KMS-11 (cell line): ENCODE measurements at regions not wholly inside any gene's neighbourhood (a gene's known extent, or its start where the extent isn't known, plus 50 kb on each side); places are given as distances from the start of the nearest gene placed in this dataset.

Experiments used
- H2AFZ ChIP-seq: fragments of 200-600 bp; sonication (generic); 2 replicates; pipeline ENCODE4 v1.6.1; 2016; ENCODE audit warnings: antibody characterized with exemption, mixed run types, low read depth
- H3K27ac ChIP-seq: fragments of 200-600 bp; sonication (generic); 2 replicates; pipeline ENCODE4 v1.6.1; 2016; ENCODE audit warnings: mild to moderate bottlenecking, mixed run types
- H3K27me3 ChIP-seq: fragments of 200-600 bp; sonication (generic); 2 replicates; pipeline ENCODE4 v1.6.1; 2017; ENCODE audit warnings: mild to moderate bottlenecking, low read depth, mixed run types, moderate library complexity; ENCODE audit not compliant: insufficient read depth
- H3K36me3 ChIP-seq: fragments of 200-600 bp; sonication (generic); 2 replicates; pipeline ENCODE4 v1.6.1; 2017; ENCODE audit warnings: mild to moderate bottlenecking, mixed run types; ENCODE audit not compliant: insufficient read depth
- H3K4me1 ChIP-seq: fragments of 200-600 bp; sonication (generic); 2 replicates; pipeline ENCODE4 v1.6.1; 2016; ENCODE audit warnings: mild to moderate bottlenecking, low read depth, mixed run types; ENCODE audit not compliant: poor library complexity, severe bottlenecking
- H3K4me2 ChIP-seq: fragments of 200-600 bp; sonication (generic); 2 replicates; pipeline ENCODE4 v1.7.0; 2016; ENCODE audit warnings: mild to moderate bottlenecking, mixed run types
- H3K4me3 ChIP-seq: fragments of 200-600 bp; sonication (generic); IDR thresholded peaks from 2 replicates; pipeline ENCODE4 v1.6.1; 2017; ENCODE audit warnings: low read depth, low read length, mixed read lengths; ENCODE audit not compliant: insufficient read depth
- H3K79me2 ChIP-seq: fragments of 200-600 bp; sonication (generic); 2 replicates; pipeline ENCODE4 v1.6.1; 2016; ENCODE audit warnings: low read depth, mixed run types; ENCODE audit not compliant: insufficient read depth
- H3K9ac ChIP-seq: fragments of 200-600 bp; sonication (generic); 2 replicates; pipeline ENCODE4 v1.6.1; 2016; ENCODE audit warnings: mild to moderate bottlenecking, mixed run types
- H4K20me1 ChIP-seq: fragments of 200-600 bp; sonication (generic); 2 replicates; pipeline ENCODE4 v1.6.1; 2016; ENCODE audit warnings: mild to moderate bottlenecking, mixed run types; ENCODE audit not compliant: insufficient read depth
- TF ChIP-seq, protein P1 (sequence below): fragments of 200-600 bp; sonication (generic); conservative IDR thresholded peaks from 2 replicates; pipeline ENCODE4 v1.6.1; 2017; ENCODE audit warnings: low read depth, mild to moderate bottlenecking, antibody characterized with exemption, low read length, moderate library complexity, mixed read lengths

DNA sequence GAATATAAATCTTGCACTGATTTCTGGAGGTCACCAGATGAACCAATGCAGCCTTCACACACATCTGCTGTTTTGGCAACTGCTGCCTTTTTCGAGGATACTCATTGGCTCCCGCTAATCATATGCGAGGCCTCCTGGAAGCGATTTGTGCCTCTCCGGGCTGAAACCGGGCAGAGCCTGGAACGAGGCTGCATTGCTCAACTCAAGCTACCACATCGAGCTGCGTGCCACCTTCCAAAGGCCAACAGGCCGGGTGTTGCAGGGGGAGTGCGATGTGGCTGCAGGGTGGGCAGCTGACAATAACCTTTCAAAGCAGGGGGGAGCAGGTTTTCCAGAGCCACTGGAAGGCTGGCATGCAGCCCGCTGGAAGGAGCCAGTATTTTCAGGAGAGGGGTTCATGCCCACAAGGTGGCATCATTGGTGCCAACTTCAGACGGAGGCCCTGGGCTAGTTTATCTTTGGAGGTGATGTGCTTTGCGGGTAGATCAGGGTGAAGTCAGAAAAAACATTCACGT, 122.6 kb upstream of the IFNGR1 start:
- H3K4me1 ChIP-seq = no peaks in the 10 kb centered on the region
- TF ChIP-seq, protein P1, sequence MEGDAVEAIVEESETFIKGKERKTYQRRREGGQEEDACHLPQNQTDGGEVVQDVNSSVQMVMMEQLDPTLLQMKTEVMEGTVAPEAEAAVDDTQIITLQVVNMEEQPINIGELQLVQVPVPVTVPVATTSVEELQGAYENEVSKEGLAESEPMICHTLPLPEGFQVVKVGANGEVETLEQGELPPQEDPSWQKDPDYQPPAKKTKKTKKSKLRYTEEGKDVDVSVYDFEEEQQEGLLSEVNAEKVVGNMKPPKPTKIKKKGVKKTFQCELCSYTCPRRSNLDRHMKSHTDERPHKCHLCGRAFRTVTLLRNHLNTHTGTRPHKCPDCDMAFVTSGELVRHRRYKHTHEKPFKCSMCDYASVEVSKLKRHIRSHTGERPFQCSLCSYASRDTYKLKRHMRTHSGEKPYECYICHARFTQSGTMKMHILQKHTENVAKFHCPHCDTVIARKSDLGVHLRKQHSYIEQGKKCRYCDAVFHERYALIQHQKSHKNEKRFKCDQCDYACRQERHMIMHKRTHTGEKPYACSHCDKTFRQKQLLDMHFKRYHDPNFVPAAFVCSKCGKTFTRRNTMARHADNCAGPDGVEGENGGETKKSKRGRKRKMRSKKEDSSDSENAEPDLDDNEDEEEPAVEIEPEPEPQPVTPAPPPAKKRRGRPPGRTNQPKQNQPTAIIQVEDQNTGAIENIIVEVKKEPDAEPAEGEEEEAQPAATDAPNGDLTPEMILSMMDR = peak; percentile 56; the same call in 1 of the 2 replicates
- no peak overlapping the region for H2AFZ ChIP-seq
- H3K9ac ChIP-seq = no peak overlapping the region
- no peaks in the 10 kb centered on the region for H3K36me3 ChIP-seq
- no peak overlapping the region for H3K4me3 ChIP-seq
- H3K79me2 ChIP-seq = no peaks in the 10 kb centered on the region
- no peaks in the 10 kb centered on the region for H4K20me1 ChIP-seq
- H3K27me3 ChIP-seq = no peaks in the 10 kb centered on the region
- peak overlapping the region; percentile 38; the same call in 1 of the 2 replicates for H3K4me2 ChIP-seq
- H3K27ac ChIP-seq = no peak overlapping the region

DNA sequence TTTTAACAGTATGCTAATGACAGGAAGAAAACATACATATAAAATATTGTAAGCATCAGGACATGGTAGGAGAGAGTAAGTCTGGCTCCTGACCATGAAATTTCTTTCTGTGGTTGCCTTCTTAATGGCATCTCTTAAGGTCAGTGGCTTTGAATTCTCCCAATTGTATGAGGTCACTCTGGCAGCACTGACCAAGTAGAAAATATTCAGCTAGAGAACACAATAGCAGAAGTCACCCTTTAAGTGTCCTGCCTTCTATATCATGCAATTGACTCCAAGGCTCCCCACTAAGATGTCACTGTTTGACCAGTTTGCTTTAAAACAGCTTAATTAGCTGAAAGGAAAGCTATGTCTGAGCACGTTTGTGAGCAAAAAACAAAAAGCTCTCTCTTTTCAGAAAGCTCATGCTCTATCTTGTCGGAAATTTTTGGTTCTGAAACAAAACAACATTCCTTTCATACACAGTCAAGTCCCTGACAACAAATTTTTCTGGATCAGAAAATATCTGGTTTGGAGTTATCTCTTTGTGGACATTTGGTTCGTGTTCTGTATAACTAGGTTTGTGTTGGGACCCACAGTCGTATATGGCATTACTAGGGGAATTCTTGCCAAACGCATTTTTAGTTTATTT, 120.9 kb upstream of the IFNGR1 start:
- H3K9ac ChIP-seq = no peak overlapping the region
- TF ChIP-seq, protein P1 = no peak
- no peaks in the 10 kb centered on the region for H3K4me1 ChIP-seq
- H2AFZ ChIP-seq = no peak overlapping the region
- H3K4me2 ChIP-seq = no peak overlapping the region
- no peak overlapping the region for H3K27ac ChIP-seq
- H3K36me3 ChIP-seq = no peaks in the 10 kb centered on the region
- no peaks in the 10 kb centered on the region for H4K20me1 ChIP-seq
- H3K79me2 ChIP-seq = no peaks in the 10 kb centered on the region
- H3K4me3 ChIP-seq = no peak overlapping the region
- H3K27me3 ChIP-seq = no peaks in the 10 kb centered on the region

DNA sequence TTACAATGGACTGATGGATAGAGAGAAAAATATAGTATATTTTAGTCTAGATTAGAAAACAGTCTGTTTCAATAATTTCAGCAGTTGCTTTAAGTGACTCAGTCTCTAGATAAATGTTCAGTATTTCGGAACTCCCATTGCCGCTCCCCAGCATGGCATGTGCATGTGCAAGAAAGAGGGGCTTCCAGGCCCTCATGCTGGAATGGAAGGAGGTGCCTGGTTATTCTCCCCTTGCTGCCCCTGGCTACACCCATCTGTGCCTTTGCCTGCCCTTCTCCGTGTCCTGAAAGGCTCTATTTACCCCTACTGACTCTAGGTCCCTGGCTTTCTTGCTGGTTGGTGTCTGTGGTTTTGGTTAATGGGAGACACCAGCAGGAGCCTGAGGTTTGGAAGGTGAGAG, 115.7 kb upstream of the IFNGR1 start:
- Histone ChIP-seq H4K20me1 (no peaks in the 10 kb centered on the region), H3K27me3 (no peaks in the 10 kb centered on the region), H2AFZ (no peak overlapping the region), H3K4me2 (no peak overlapping the region), H3K27ac (no peak overlapping the region), H3K4me1 (no peaks in the 10 kb centered on the region), H3K9ac (no peak overlapping the region), H3K79me2 (no peaks in the 10 kb centered on the region), H3K36me3 (no peaks in the 10 kb centered on the region), H3K4me3 (no peak overlapping the region)
- TF ChIP-seq, protein P1 = no peak

DNA sequence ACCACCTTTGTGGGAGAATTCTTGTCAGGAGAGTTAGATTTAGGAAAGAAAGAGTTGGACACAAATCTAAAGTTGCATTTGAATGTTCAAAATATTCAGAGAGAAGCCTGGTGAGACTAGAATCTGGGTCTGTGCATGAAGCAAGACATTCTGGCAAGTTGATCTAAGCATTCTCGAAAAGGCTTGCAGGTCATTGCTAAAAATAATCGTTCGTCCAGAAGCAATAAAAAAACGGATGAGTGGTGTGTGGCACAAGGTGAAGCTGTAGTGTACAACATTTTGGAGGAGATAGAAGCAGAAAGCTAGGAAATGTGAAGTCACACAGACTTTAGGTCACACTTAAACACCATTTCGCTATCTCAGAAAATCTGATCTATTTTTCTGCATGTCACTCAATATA, 114.9 kb upstream of the IFNGR1 start:
- H3K27ac ChIP-seq = no peak overlapping the region
- no peak overlapping the region for H2AFZ ChIP-seq
- H3K79me2 ChIP-seq = no peaks in the 10 kb centered on the region
- H3K4me2 ChIP-seq = no peak overlapping the region
- H3K4me1 ChIP-seq = no peaks in the 10 kb centered on the region
- no peak overlapping the region for H3K4me3 ChIP-seq
- no peak overlapping the region for H3K9ac ChIP-seq
- no peaks in the 10 kb centered on the region for H4K20me1 ChIP-seq
- H3K27me3 ChIP-seq = no peaks in the 10 kb centered on the region
- no peaks in the 10 kb centered on the region for H3K36me3 ChIP-seq
- TF ChIP-seq, protein P1 = no peak
